Activated CD8-positive, alpha-beta T cell treated with anti-CD3 and anti-CD28 coated beads, Interleukin-2, amount 10 ng/mL, durations not matched to agents 7 days and 5 days (primary cell): ENCODE measurements at regions not wholly inside any gene's neighbourhood (a gene's known extent, or its start where the extent isn't known, plus 50 kb on each side); places are given as distances from the start of the nearest gene placed in this dataset.

ENCODE experiments used
- ATAC-seq: fragments of 150-1000 bp; cut with Tn5 transposase; one replicate; pipeline ENCODE4 v1.10.0; 2021; ENCODE audit warnings: moderate library complexity
- CTCF ChIA-PET: fragments of 350-600 bp; sonication (Branson Sonifier 250); formaldehyde crosslinking; loops from one replicate; lab custom pipeline; 2021; ENCODE audit warnings: antibody characterized with exemption; lab: Charles Lee
- POLR2A ChIA-PET: fragments of 350-600 bp; sonication (Branson Sonifier 250); formaldehyde crosslinking; loops from one replicate; lab custom pipeline; 2021; ENCODE audit warnings: antibody characterized with exemption; lab: Charles Lee
- DNase-seq: peaks from one replicate; pipeline ENCODE4 v3.0.0-alpha.2; 2020
- H3K27ac Mint-ChIP-seq: one replicate; pipeline ENCODE4 v1.8.0; 2021; ENCODE audit warnings: mild to moderate bottlenecking, mixed read lengths
- H3K27me3 Mint-ChIP-seq: one replicate; pipeline ENCODE4 v1.8.0; 2021; ENCODE audit warnings: low read depth, mixed read lengths
- H3K36me3 Mint-ChIP-seq: one replicate; pipeline ENCODE4 v1.8.0; 2021; ENCODE audit warnings: low read depth, mixed read lengths
- H3K4me1 Mint-ChIP-seq: one replicate; pipeline ENCODE4 v1.8.0; 2021; ENCODE audit warnings: low read depth, mixed read lengths
- H3K4me3 Mint-ChIP-seq: one replicate; pipeline ENCODE4 v1.8.0; 2021; ENCODE audit warnings: mild to moderate bottlenecking, mixed read lengths
- H3K9me3 Mint-ChIP-seq: one replicate; pipeline ENCODE4 v1.8.0; 2022; ENCODE audit warnings: mixed read lengths; ENCODE audit not compliant: insufficient read depth

GRCh38 chr1:81545734-81546133 lies 255.0 kb upstream of the ADGRL2 start:
- H3K4me3 Mint-ChIP-seq: no peak overlapping the region
- H3K9me3 Mint-ChIP-seq: no peaks in the 10 kb centered on the region
- ATAC-seq (no peak), DNase-seq (no peak)
- ChIA-PET CTCF (no interaction called here), POLR2A (no interaction called here)
- H3K27ac Mint-ChIP-seq: no peak overlapping the region
- H3K4me1 Mint-ChIP-seq: no peaks in the 10 kb centered on the region
- H3K27me3 Mint-ChIP-seq: no peaks in the 10 kb centered on the region
- no peaks in the 10 kb centered on the region for H3K36me3 Mint-ChIP-seq

- ChIA-PET POLR2A (no interaction called here), CTCF (no interaction called here)
- no peak for ATAC-seq
- Mint-ChIP-seq H3K27ac (no peak overlapping the region), H3K27me3 (no peaks in the 10 kb centered on the region), H3K4me1 (no peaks in the 10 kb centered on the region), H3K9me3 (no peaks in the 10 kb centered on the region), H3K36me3 (no peaks in the 10 kb centered on the region), H3K4me3 (no peak overlapping the region)
- DNase-seq: no peak
These were observed 257.0 kb upstream of the ADGRL2 start for GRCh38 chr1:81543764-81544163.

- ChIA-PET POLR2A (no interaction called here), CTCF (no interaction called here)
- no peaks in the 10 kb centered on the region for H3K36me3 Mint-ChIP-seq
- H3K27ac Mint-ChIP-seq: no peak overlapping the region
- H3K4me1 Mint-ChIP-seq: no peaks in the 10 kb centered on the region
- DNase-seq (no peak), ATAC-seq (no peak)
- H3K27me3 Mint-ChIP-seq: no peaks in the 10 kb centered on the region
- H3K9me3 Mint-ChIP-seq: no peaks in the 10 kb centered on the region
- no peak overlapping the region for H3K4me3 Mint-ChIP-seq
These were observed 258.5 kb upstream of the ADGRL2 start for GRCh38 chr1:81542196-81542595.

GRCh38 chr1:81540216-81540615 lies 260.5 kb upstream of the ADGRL2 start:
- no peaks in the 10 kb centered on the region for H3K36me3 Mint-ChIP-seq
- POLR2A ChIA-PET: no interaction called here
- no peak overlapping the region for H3K27ac Mint-ChIP-seq
- DNase-seq (no peak), ATAC-seq (no peak)
- H3K4me3 Mint-ChIP-seq: no peak overlapping the region
- H3K4me1 Mint-ChIP-seq: no peaks in the 10 kb centered on the region
- no peaks in the 10 kb centered on the region for H3K27me3 Mint-ChIP-seq
- no peaks in the 10 kb centered on the region for H3K9me3 Mint-ChIP-seq
- CTCF ChIA-PET: no interaction called here

- no peaks in the 10 kb centered on the region for H3K36me3 Mint-ChIP-seq
- CTCF ChIA-PET: no interaction called here
- ATAC-seq: no peak
- no peaks in the 10 kb centered on the region for H3K27me3 Mint-ChIP-seq
- H3K27ac Mint-ChIP-seq: no peak overlapping the region
- no peaks in the 10 kb centered on the region for H3K9me3 Mint-ChIP-seq
- POLR2A ChIA-PET: no interaction called here
- H3K4me1 Mint-ChIP-seq: no peaks in the 10 kb centered on the region
- no peak overlapping the region for H3K4me3 Mint-ChIP-seq
- no peak for DNase-seq
These were observed 271.7 kb upstream of the ADGRL2 start for GRCh38 chr1:81529014-81529413.

- Mint-ChIP-seq H3K36me3 (no peaks in the 10 kb centered on the region), H3K9me3 (no peaks in the 10 kb centered on the region), H3K27ac (no peak overlapping the region), H3K4me1 (no peaks in the 10 kb centered on the region), H3K4me3 (no peak overlapping the region), H3K27me3 (no peaks in the 10 kb centered on the region)
- ChIA-PET POLR2A (no interaction called here), CTCF (no interaction called here)
- DNase-seq (no peak), ATAC-seq (no peak)
These were observed 275.6 kb upstream of the ADGRL2 start for GRCh38 chr1:81525085-81525484.

GRCh38 chr1:81519987-81520386 lies 280.7 kb upstream of the ADGRL2 start:
- H3K27ac Mint-ChIP-seq: no peak overlapping the region
- H3K9me3 Mint-ChIP-seq: no peaks in the 10 kb centered on the region
- no peak overlapping the region for H3K4me3 Mint-ChIP-seq
- no peaks in the 10 kb centered on the region for H3K4me1 Mint-ChIP-seq
- no peak for ATAC-seq
- H3K27me3 Mint-ChIP-seq: no peaks in the 10 kb centered on the region
- POLR2A ChIA-PET: no interaction called here
- no peak for DNase-seq
- no peaks in the 10 kb centered on the region for H3K36me3 Mint-ChIP-seq
- CTCF ChIA-PET: no interaction called here

- CTCF ChIA-PET: no interaction called here
- Mint-ChIP-seq H3K27ac (no peak overlapping the region), H3K4me3 (no peak overlapping the region), H3K36me3 (no peaks in the 10 kb centered on the region), H3K9me3 (no peaks in the 10 kb centered on the region), H3K27me3 (no peaks in the 10 kb centered on the region), H3K4me1 (no peaks in the 10 kb centered on the region)
- DNase-seq (no peak), ATAC-seq (no peak)
- POLR2A ChIA-PET: no interaction called here
These were observed 282.7 kb upstream of the ADGRL2 start for GRCh38 chr1:81517987-81518386.

- no peaks in the 10 kb centered on the region for H3K4me1 Mint-ChIP-seq
- POLR2A ChIA-PET: no interaction called here
- CTCF ChIA-PET: no interaction called here
- DNase-seq (no peak), ATAC-seq (no peak)
- no peak overlapping the region for H3K4me3 Mint-ChIP-seq
- H3K9me3 Mint-ChIP-seq: no peaks in the 10 kb centered on the region
- H3K27me3 Mint-ChIP-seq: no peaks in the 10 kb centered on the region
- H3K36me3 Mint-ChIP-seq: no peaks in the 10 kb centered on the region
- no peak overlapping the region for H3K27ac Mint-ChIP-seq
These were observed 286.9 kb upstream of the ADGRL2 start for GRCh38 chr1:81513796-81514354.

- Mint-ChIP-seq H3K27me3 (no peaks in the 10 kb centered on the region), H3K4me3 (no peak overlapping the region), H3K9me3 (no peaks in the 10 kb centered on the region), H3K4me1 (no peaks in the 10 kb centered on the region), H3K27ac (no peak overlapping the region), H3K36me3 (no peaks in the 10 kb centered on the region)
- CTCF ChIA-PET: no interaction called here
- DNase-seq (no peak), ATAC-seq (no peak)
- POLR2A ChIA-PET: no interaction called here
These were observed 288.3 kb upstream of the ADGRL2 start for GRCh38 chr1:81512252-81513003.

GRCh38 chr1:81511281-81511680 lies 289.5 kb upstream of the ADGRL2 start:
- no peak for DNase-seq
- Mint-ChIP-seq H3K4me1 (no peaks in the 10 kb centered on the region), H3K27me3 (no peaks in the 10 kb centered on the region), H3K27ac (no peak overlapping the region), H3K4me3 (no peak overlapping the region), H3K9me3 (no peaks in the 10 kb centered on the region), H3K36me3 (no peaks in the 10 kb centered on the region)
- ATAC-seq: no peak
- POLR2A ChIA-PET: no interaction called here
- CTCF ChIA-PET: no interaction called here

- H3K36me3 Mint-ChIP-seq: no peaks in the 10 kb centered on the region
- no peaks in the 10 kb centered on the region for H3K27me3 Mint-ChIP-seq
- H3K27ac Mint-ChIP-seq: no peak overlapping the region
- H3K4me3 Mint-ChIP-seq: no peak overlapping the region
- DNase-seq: no peak
- H3K9me3 Mint-ChIP-seq: no peaks in the 10 kb centered on the region
- ChIA-PET POLR2A (no interaction called here), CTCF (no interaction called here)
- ATAC-seq: no peak
- no peaks in the 10 kb centered on the region for H3K4me1 Mint-ChIP-seq
These were observed 290.0 kb upstream of the ADGRL2 start for GRCh38 chr1:81510701-81511100.

GRCh38 chr1:81509594-81509993 lies 291.1 kb upstream of the ADGRL2 start:
- H3K27ac Mint-ChIP-seq: no peak overlapping the region
- CTCF ChIA-PET: no interaction called here

More at GRCh38 chr1:81509594-81509993, 291.1 kb upstream of the ADGRL2 start:
- DNase-seq (no peak), ATAC-seq (no peak)
- H3K27me3 Mint-ChIP-seq: no peaks in the 10 kb centered on the region
- H3K4me1 Mint-ChIP-seq: no peaks in the 10 kb centered on the region
- no peak overlapping the region for H3K4me3 Mint-ChIP-seq
- H3K36me3 Mint-ChIP-seq: no peaks in the 10 kb centered on the region
- POLR2A ChIA-PET: no interaction called here
- H3K9me3 Mint-ChIP-seq: no peaks in the 10 kb centered on the region
